Hypothalamus (tissue), 51 donors: ENCODE measurements at regions not wholly inside any gene's neighbourhood (a gene's known extent, or its start where the extent isn't known, plus 50 kb on each side); places are given as distances from the start of the nearest gene placed in this dataset.

Experiments used
- DNase-seq, 51 donors: peaks; one replicate each; lab custom pipeline; 2025; lab: John Stamatoyannopoulos, UW

DNA sequence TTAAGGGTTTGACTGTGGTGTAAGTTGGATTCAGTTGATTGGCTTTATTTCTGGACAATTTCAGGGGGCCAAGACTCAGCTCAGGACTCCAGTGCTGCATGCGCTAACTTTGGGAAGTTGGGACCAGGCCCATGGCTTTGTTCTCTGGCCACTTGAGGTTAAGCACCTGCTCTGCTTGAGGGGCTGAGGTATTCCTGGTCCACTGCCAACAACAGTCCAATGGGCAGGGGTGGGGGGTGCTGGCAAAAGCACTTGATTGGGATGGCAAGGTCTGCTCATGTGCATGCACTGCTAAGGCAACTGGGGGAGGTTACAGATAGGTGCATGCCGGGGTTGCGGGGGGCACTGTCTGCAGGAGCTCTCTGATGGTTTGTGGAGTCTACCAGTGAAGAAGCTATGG, 52.6 kb upstream of the ASB17 start:
- DNase-seq = no peak

DNA sequence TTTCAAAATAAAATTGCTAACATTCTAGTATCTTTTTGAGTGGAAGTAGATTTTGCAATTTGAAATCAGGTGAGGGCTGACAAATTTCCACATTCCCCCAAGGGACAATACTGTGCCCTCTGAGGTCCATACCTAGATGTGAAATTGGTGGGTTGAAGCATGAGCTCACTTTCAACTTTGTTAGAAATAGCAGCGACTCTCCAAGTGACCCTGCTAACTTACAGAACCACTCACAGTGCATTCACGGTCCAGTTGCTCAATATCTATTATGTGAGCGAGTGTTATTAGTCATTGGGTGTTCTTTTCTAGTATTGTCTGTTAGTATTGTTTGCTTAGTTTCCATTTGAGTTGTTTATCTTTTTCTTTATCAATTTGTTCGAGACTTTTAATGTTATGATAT, 53.6 kb upstream of the ASB17 start:
- DNase-seq = no peak

DNA sequence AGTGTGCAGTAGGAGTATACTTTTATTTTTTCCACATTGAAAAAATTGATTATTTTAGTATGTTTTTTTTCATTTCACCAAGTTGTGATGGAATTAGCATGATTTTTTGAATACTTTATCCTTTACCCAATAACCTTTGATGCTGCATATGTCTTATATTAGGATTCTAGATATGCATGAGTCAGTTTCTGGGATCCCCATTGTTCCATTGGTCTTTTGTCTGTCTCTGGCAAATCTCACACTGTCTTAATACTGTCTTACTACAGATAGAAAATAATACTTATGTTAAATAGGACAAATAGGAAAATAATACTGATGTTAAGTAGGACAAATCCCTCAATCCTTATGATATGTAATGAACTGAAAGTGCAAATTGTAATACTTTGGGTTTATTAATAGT, 54.3 kb upstream of the ASB17 start:
- no peak for DNase-seq

DNA sequence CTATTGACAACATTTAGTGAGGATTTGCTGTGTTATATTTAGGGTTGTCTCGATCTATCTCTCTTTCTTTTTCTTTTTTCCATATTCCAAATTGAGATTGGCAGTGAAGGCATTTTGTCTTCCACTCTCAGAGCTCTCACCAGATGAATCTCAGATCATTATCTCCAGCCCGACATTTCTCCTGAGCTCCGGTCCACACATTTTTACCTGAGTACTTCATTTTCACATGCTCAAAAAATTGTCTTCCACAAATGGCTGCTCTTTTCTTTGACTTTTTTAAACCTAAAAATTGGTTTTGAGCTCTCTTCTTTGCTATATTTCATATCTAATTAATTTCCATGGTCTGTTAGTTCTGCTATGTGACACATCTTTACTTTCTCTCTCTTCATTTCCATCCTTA, 56.9 kb upstream of the ASB17 start:
- DNase-seq = no peak

DNA sequence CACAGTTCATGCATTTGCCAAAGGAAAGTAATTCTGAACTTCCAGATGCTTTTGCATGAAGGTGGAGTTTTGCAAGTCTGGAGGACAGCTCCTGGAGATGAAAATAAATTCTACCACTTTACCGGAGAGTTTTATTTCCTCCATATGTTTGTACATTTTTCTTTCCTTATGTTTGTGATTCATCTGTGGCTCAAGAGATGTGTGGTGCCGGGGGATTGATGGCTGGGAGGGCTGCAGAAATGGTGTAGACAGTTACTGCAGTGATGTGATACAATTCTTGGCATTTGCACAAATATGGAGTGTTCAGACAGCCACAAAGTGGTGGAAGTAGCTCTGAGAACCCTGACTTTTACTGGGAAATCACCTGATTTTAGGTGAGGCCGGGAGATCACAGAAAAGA, 58.5 kb upstream of the ASB17 start:
- DNase-seq = no peak

DNA sequence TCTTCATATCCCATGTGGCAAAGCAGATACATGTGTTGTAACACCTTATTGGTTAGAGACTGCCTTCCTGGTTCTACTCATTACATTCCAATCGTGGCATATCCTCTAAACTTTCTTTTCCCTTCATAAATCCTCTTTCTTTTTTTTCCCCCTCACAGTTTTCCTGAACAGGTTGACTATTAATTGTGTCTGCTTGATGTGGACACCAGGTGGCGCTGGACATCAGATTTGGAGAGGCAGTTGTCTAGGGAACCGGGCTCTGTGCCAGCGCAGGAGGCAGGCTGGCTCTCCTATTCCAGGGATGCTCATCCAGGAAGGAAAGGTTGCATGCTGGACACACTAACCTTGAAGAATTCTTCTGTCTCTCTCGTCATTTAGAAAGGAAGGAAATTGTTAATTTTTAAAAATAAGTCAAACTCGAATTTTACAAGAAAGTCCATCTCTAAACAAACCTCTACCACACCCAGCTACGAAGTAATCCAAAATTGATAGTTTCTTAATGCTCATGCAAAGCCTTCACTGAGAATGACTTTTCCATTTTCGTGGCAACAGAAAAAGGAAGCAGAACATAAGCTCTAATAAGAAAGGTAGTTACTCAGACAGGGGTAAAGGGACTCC, 59.4 kb upstream of the ASB17 start:
- peak in 50 of 51 donors; percentile 1 to 92 (median 72) for DNase-seq

DNA sequence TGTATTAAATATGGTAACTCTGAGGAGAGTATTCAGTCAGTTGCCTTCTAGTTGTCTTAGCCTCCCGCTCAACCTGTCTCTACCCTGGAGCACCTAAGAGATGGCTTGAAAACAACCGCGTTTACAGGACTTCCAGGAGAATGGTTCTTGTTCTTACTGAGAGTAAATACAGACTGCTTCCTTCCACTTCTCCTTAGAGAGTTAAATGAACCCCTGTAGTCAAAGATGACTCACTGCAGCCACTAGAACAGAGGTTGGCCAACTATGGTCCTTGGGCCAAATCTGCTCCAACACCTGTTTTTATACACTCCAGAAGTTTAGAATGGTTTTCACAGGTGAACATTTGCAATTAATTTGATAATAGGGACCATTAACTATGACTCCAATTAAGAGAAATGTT, 60.1 kb upstream of the ASB17 start:
- DNase-seq = no peak

DNA sequence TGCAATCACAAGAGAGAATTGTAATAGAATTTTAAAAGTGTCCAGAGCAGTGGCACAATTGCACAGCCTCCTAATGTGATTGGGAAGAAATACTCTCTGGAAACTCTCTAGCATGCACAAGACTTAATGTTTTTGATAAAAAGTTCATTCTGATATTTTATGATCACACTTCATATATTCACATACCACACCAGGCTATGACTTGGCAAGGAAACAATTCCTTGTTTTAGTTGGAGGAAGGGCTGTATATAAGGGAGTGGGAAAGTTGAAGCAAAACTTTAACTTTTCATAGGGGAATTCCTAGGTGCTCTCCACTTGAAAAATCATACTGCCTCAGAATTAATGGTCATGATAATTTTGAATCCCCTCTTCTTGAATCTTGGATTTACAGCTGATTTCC, 61.5 kb upstream of the ASB17 start:
- no peak for DNase-seq

DNA sequence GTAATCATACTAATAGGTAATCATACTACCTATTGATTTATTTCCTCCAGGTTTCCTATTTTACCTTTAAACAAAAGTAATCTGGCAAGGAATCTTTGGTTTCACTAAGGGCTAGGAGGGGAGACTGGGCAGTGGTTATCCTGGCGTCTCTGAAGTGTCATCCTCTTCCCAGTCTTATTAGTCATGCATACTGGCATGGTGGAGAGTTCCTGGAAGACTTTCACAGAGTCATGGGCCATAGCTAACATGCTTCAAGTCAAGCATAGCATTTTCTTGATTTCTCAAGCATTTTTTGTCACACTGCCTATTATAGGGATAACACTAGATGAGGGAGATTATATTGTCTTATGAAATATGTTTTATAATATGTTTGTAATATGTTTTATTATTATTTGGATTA, 64.0 kb upstream of the ASB17 start:
- DNase-seq = no peak

DNA sequence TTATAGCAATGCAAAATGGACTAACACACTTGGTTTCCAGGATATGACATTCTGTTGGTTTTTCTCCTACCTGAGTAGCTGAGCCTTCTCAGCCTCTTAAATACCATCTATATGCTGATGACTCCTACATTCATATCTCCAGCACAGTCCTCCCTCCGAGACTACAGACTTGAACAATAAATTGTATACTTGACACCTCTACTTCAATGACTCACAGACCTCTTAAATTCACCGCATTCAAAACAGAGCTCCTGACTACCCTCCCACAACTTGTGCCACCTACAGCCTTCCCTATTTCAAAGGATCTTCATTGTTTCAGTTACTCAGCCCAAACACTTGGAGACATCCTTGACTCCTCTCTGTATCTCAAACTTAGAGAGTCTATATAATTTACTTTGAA, 66.8 kb upstream of the ASB17 start:
- no peak for DNase-seq

DNA sequence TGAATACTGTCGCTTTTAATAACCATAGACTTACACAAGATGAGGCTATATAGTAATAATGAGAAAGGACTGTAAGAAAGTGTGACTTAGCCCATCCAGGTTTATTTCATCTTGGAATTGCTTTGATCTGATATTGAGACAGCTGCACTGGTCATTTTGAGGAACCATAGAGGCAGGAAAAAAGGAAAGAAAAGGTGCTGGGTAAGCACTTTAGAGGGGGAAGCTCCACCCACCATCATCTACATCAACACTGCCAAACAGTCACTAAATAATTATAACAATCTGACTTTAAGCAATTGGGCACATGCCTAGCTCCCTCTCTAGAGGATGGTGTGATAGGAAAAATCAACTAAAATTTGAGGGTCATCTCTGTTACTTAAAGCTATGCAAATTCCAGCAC, 70.6 kb upstream of the ST6GALNAC3 start:
- DNase-seq = no peak

DNA sequence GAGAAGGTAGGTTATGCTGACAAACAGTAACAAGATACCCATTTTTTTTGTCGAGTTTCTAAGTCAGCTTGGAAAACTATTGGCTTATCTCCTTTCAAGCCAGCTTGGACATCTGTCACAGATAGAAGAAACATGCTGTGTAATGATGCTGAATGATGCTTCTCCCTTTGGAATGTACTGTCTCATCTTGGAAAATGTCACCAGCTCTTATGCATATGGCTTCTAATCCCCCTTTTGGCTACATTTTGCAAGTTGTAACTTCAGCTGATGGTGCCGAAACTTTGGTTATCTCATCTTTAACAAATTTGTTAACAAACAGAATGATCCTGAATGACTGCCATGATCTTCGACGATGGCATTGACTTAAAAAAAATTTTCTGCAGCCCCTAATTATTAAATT, 68.8 kb upstream of the ST6GALNAC3 start:
- no peak for DNase-seq

DNA sequence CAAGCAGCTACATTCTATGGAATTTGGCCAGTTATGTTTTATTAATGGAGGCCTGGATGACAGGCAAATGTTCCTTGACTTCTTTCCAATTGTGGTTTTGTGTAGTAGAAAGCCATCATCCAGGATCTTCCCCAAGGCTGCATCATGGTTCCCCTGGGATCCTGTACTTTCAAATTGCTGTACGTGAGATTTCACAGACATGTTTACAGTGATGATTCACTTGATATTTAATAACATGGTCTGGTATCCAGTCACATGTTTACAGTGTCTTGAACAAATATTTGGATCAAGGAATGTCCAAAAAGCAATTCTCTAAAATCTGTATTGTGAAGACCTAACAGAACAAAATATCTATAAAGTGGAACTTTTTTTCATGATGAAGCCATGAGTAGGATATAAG, 68.3 kb upstream of the ST6GALNAC3 start:
- DNase-seq = no peak

DNA sequence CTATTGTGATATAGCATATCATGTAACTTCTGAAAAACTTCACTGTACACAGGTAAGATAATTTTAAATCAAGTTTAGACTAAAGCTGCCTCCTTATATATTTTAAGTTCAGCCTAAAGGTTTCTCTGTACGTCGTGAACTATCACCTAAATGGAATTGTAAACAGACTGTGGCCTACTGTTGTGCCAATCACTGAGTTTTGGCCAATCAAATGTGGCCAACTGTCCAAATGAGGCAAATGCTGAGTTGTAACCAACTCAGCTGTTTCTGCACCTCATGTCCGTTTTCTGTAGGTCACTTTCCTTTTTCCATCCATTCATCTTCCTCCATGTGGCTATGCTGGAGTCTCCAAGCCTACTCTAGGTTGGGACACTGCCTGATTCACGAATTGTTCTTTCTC, 63.7 kb upstream of the ST6GALNAC3 start:
- no peak for DNase-seq

DNA sequence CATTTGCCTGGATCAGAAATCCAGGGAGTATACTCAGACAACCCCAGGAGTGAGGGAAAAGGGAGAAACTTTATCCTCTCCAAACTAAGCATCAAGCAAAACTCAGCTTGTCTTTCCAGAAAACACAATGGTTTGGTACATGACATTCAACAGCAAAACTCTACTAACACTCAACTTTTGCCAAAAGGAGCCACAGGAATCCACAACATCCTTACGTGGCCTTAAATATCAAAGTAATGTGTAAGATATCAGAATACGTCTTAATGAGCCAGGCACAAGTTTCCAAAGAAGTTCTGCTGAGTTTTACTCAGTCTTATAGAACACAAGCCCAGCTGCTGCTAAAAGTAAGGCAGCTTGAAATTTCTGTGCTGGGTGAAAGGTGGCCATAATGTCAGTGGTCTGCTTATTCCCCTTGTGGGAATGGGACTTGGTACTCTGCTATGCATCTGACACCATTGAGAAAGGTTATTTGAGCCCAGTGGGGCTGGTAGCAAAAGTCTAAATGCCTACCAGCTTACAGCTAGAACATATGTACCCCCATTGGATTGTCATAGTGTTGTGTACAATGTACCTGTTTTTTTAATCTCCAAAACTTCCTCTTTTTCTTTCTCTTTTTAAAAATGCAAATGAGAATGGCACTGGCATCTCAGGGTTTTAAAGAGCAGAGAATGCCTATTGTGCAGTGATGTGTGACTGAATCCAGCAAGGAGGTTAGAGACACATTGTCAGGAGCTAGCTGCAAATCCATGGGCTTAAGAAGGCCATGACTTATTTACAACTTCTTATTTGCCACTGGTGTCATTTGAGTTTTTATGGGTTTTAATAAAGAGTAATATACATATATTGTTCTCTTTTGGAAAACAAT, 62.0 kb upstream of the ST6GALNAC3 start:
- DNase-seq = no peak

DNA sequence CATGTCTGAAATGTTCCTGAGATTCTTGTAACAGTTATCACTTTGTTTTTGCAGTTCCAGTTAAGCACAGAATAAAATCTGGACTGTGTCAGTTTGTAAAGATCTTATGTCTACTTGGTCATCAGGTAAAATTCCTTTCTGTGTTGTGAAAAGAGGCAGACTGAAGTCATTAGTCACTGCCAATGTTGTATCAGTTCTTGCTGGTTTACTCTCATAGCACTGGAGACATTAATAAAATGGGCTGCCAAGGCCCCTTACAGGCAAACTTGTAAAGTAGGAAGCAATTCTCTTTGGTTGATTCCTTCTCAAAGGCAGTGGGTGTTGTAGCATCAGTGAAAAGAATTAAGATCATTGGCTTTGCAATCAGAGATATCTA, 61.4 kb upstream of the ST6GALNAC3 start:
- no peak for DNase-seq

DNA sequence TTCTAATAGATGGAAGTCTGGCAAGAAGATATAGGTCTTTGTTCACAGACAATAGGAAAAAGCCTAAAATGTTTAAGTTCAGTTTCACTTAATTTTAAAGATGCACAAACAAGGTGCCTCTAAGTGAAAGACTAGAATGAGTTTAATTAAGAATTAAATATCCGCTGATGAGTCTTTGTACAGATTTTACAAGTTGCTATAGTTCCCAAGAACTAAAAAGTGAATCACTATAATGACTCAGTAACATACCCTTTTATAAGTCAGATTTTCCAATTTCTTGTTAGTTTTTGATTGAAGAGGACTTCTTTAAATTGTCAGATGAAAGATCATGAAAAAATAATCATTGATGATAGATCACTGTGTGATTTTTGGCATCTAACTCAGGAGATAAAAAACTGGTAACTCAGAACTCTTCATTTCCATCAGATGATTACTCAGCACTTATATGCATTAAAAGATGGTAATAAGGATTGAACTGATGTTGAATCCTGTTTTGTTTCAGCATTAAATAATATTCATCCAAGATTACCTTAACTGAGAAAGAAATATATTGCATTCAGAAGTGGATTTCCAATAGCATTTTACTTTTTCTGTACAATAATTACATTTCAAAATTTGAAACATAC, 59.0 kb upstream of the ST6GALNAC3 start:
- no peak for DNase-seq

DNA sequence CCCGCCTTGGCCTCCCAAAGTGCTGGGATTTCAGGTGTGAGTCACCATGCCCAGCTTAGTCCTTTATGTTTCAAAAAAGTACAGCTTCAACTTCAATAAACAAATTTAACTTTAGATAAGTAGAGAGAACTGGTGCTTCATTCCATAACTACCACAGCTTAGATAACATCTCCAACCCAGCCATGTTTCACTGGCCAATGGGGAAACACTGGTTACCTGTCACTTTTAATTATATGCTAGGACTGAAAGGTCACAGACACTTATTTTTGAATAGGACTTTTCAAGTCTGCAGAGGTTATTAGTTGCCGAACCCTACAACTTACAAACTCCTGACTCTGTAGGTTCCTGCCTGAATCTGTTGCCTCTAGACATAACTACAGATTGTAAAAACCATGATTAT, 56.5 kb upstream of the ST6GALNAC3 start:
- DNase-seq = no peak

DNA sequence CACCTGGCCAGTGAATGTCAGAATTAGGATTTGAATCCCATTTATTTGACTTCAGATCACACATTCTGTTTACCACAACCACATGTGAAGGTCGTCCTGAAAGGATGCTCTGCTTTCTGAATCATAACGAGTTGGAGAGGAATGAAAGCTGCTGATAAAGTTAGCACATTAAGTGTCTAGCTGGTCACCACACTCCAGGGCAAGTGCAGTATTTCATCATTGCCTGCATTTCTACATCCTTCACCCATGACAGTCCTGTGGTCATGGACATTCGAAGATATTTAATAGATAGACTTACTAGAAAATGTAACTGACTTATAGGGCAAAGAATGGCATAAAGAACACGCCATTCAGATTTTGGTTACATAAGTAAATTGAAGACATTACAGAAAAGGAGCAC, 52.7 kb upstream of the ST6GALNAC3 start:
- DNase-seq = no peak

DNA sequence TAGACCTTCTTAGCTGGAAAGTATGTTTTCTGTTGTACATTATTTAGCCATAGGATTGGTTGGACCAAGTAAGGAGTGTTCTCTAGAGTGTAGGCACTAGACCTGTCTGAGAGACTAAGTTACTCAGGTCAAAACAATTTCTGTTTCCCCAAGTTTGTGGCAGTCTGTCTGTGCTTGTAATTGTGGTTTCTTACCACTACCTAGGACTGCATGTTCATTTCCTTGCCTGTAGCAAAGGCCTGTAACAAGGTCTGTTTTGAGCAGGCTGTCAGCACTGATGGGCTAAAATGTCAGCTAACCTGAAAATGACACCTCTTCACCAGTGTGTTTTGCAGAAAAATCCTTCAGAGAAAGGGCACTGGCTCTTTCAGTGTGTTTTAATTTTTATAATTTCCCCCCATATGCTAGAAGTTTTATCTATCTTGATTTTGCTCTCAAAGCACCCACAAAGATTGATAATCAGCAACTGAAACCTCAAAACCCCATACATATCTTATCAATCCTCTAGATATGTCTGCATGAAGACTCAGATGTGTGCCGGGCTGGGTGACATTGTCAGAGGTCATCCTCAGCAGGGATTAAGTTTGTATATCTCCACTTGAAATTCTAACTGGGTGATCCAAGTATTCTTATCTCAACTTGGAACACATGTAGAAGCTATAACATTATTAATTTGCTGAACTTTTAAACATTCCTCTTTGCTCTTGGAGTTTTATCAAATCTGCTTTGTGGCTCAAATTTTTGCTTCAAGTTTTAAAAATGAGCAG, 50.7 kb upstream of the ST6GALNAC3 start:
- DNase-seq = no peak
